ENCODE measurements at regions not wholly inside any gene's neighbourhood (a gene's known extent, or its start where the extent isn't known, plus 50 kb on each side); places are given as distances from the start of the nearest gene placed in this dataset.

DNA sequence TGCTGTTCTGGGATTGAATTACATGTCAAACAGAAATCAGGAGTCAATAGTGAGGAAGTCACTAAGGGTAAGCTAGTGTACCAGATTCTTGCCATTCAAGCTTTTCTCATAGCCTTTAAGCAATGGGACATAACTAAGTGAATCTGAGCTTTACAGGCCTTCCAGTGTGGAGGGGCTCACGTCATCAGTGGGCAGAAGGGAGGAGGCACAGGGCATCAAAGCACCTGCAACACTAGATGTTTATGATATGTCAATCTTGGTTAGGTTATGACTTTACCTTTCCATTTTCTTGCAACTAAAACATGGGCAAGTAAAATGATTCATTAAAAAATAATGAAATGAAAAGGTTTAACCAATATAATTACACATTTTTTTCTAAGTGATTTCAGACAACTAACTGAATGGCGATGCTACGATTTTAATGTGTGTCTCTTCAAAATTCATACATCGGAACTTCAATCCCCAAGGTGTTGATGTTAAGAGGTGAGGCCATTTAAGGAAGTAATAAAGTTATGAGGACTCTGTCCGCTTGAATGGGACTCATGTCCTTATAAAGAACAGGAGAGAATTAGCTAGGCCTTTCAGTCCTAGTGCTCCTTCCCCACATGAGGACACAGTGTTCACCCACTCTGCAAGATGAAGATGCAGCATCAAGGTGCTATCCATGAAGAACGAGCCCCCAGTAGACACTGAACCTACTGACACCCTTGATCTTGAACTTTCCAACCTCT, 1169.2 kb upstream of the NXPH2 start:
- TF ChIP-seq, protein P1, sequence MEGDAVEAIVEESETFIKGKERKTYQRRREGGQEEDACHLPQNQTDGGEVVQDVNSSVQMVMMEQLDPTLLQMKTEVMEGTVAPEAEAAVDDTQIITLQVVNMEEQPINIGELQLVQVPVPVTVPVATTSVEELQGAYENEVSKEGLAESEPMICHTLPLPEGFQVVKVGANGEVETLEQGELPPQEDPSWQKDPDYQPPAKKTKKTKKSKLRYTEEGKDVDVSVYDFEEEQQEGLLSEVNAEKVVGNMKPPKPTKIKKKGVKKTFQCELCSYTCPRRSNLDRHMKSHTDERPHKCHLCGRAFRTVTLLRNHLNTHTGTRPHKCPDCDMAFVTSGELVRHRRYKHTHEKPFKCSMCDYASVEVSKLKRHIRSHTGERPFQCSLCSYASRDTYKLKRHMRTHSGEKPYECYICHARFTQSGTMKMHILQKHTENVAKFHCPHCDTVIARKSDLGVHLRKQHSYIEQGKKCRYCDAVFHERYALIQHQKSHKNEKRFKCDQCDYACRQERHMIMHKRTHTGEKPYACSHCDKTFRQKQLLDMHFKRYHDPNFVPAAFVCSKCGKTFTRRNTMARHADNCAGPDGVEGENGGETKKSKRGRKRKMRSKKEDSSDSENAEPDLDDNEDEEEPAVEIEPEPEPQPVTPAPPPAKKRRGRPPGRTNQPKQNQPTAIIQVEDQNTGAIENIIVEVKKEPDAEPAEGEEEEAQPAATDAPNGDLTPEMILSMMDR (IDR thresholded peaks at IDR 0.05; ENCODE audit: extremely low read depth in 1 of 2, insufficient read depth in 1 of 2, low read depth in 1 of 2, low read length in 2 of 2), result no peak
- TF ChIP-seq POLR2AphosphoS5 (IDR thresholded peaks at IDR 0.05; ENCODE audit: insufficient read depth, low read depth, low read length), result no peak
